ENCODE measurements at regions not wholly inside any gene's neighbourhood (a gene's known extent, or its start where the extent isn't known, plus 50 kb on each side); places are given as distances from the start of the nearest gene placed in this dataset.

DNA sequence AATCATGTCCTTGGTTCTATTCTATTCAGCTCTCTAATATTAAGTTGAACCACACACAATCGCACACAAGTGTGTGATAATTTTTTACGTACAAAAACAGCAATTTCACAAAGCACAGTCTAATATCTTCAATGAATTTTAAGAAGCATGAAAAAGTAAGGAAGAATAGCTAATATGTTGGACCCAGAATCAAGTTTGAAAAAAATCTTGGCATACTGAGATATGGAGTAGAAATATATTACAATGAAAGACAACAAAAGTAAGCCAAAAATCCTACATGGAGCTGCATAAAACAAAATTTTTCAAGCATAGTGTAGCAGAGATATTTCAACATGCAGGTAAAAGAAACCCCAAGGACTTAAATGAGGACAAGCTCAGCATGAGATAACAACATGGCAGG lies 219.1 kb upstream of the RND3 start:
- no peaks in the 10 kb centered on the region for H3K79me2 ChIP-seq (ENCODE audit: low read length)
- H2AFZ ChIP-seq (ENCODE audit: low read length): no peak overlapping the region
- H3K4me3 ChIP-seq (ENCODE audit: low read length): no peak overlapping the region
- no peaks in the 10 kb centered on the region for H3K27me3 ChIP-seq (ENCODE audit: low read length)
- no peak overlapping the region for H3K27ac ChIP-seq (ENCODE audit: low read length)
- no peaks in the 10 kb centered on the region for H4K20me1 ChIP-seq (ENCODE audit: insufficient read depth, low read depth, low read length)
- no peaks in the 10 kb centered on the region for H3K4me1 ChIP-seq (ENCODE audit: low read length)
- no peaks in the 10 kb centered on the region for H3K9me3 ChIP-seq (ENCODE audit: low read length)
- DNase-seq: no peak
- H3K4me2 ChIP-seq (ENCODE audit: low read depth, low read length, poor library complexity, severe bottlenecking): no peak overlapping the region
- H3K9ac ChIP-seq (ENCODE audit: low read length): no peak overlapping the region
- no peaks in the 10 kb centered on the region for H3K36me3 ChIP-seq (ENCODE audit: insufficient read depth, low read length)
- H3K9me2 ChIP-seq (replicated peaks; ENCODE audit: insufficient read depth, low read length): no peaks in the 10 kb centered on the region

DNA sequence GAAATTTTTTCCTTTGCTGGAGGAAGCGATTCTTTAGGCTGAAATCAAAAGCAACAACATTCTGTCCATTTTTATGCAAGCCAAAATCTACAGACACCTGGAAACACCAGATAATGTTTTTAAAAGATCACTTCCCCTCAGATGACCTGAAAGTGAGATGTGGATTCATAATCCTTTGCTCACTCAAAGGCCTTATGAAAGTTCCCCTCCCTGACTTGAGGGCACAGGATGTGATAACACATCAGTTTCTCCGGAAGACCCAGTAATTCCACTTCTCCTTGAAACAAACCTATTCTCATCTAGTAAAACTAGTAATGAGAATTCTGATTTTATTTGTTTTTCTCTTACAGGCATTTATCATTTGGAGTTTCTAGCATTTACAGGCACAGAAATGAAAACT lies 218.3 kb upstream of the RND3 start:
- H3K27ac ChIP-seq (ENCODE audit: low read length): no peak overlapping the region
- no peaks in the 10 kb centered on the region for H4K20me1 ChIP-seq (ENCODE audit: insufficient read depth, low read depth, low read length)
- H3K79me2 ChIP-seq (ENCODE audit: low read length): no peaks in the 10 kb centered on the region
- no peaks in the 10 kb centered on the region for H3K9me3 ChIP-seq (ENCODE audit: low read length)
- no peaks in the 10 kb centered on the region for H3K36me3 ChIP-seq (ENCODE audit: insufficient read depth, low read length)
- H3K9ac ChIP-seq (ENCODE audit: low read length): no peak overlapping the region
- H2AFZ ChIP-seq (ENCODE audit: low read length): no peak overlapping the region
- DNase-seq: no peak
- H3K4me2 ChIP-seq (ENCODE audit: low read depth, low read length, poor library complexity, severe bottlenecking): no peak overlapping the region
- H3K4me1 ChIP-seq (ENCODE audit: low read length): no peaks in the 10 kb centered on the region
- no peaks in the 10 kb centered on the region for H3K9me2 ChIP-seq (replicated peaks; ENCODE audit: insufficient read depth, low read length)
- H3K4me3 ChIP-seq (ENCODE audit: low read length): no peak overlapping the region
- H3K27me3 ChIP-seq (ENCODE audit: low read length): no peaks in the 10 kb centered on the region

GRCh38 chr2:150705357-150705756 lies 217.9 kb upstream of the RND3 start:
- Histone ChIP-seq H3K9me3 (ENCODE audit: low read length) (no peaks in the 10 kb centered on the region), H3K27ac (ENCODE audit: low read length) (no peak overlapping the region), H3K9me2 (replicated peaks; ENCODE audit: insufficient read depth, low read length) (no peaks in the 10 kb centered on the region), H3K4me1 (ENCODE audit: low read length) (no peaks in the 10 kb centered on the region), H4K20me1 (ENCODE audit: insufficient read depth, low read depth, low read length) (no peaks in the 10 kb centered on the region), H3K9ac (ENCODE audit: low read length) (no peak overlapping the region), H2AFZ (ENCODE audit: low read length) (no peak overlapping the region), H3K4me2 (ENCODE audit: low read depth, low read length, poor library complexity, severe bottlenecking) (no peak overlapping the region), H3K36me3 (ENCODE audit: insufficient read depth, low read length) (no peaks in the 10 kb centered on the region), H3K27me3 (ENCODE audit: low read length) (no peaks in the 10 kb centered on the region), H3K79me2 (ENCODE audit: low read length) (no peaks in the 10 kb centered on the region), H3K4me3 (ENCODE audit: low read length) (no peak overlapping the region)
- DNase-seq: no peak

- Histone ChIP-seq H3K9ac (ENCODE audit: low read length) (no peak overlapping the region), H3K4me3 (ENCODE audit: low read length) (no peak overlapping the region), H3K4me2 (ENCODE audit: low read depth, low read length, poor library complexity, severe bottlenecking) (no peak overlapping the region), H3K9me2 (replicated peaks; ENCODE audit: insufficient read depth, low read length) (no peaks in the 10 kb centered on the region), H3K79me2 (ENCODE audit: low read length) (no peaks in the 10 kb centered on the region), H4K20me1 (ENCODE audit: insufficient read depth, low read depth, low read length) (no peaks in the 10 kb centered on the region), H3K36me3 (ENCODE audit: insufficient read depth, low read length) (no peaks in the 10 kb centered on the region), H2AFZ (ENCODE audit: low read length) (no peak overlapping the region), H3K27ac (ENCODE audit: low read length) (no peak overlapping the region), H3K4me1 (ENCODE audit: low read length) (no peaks in the 10 kb centered on the region), H3K9me3 (ENCODE audit: low read length) (no peaks in the 10 kb centered on the region), H3K27me3 (ENCODE audit: low read length) (no peaks in the 10 kb centered on the region)
- no peak for DNase-seq
Observed at GRCh38 chr2:150702791-150703190, 215.3 kb upstream of the RND3 start.

DNA sequence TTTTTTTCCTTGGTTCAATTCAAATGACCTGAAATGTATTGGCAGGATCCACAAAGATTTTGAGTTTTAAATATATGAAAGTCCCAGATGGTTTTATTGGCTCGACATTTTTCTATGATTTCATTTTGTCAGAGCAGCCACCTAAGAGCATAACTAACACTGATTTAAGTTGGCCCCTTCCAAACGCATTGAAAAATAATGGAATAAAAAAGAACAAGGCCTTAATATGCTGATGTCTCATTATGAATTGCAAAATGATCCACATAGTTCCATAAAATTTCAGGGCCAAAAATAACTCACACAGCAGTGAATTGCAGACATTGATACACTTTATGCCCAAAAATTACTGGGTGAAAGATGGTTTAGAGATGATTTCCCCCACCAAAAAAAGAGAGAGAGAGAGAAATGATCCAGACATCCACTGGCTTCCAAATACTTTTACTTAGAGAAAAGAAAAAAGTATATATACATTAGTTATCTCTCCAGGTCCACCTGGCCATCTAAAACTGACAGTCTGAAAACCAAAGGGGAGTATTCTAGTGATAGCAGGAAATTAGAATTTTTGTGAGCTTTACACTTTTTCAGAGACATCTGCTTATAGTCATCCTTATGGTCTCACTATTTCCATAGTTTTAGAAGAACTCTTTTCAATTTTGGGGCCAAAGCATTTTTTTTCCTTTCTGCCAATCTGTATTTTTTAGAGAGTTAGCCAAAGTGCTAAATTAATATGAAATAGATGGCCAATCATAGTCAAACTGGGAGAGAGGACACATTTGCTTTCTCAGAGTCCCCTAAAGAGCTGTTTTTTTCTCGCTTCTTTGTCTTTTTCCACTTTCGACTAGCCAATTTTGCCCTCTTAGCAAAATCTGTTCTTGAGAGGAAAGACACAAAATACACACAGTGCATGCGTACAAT lies 213.5 kb upstream of the RND3 start:
- Histone ChIP-seq H3K27ac (ENCODE audit: low read length) (no peak overlapping the region), H3K36me3 (ENCODE audit: insufficient read depth, low read length) (no peaks in the 10 kb centered on the region), H3K9ac (ENCODE audit: low read length) (no peak overlapping the region), H3K4me2 (ENCODE audit: low read depth, low read length, poor library complexity, severe bottlenecking) (no peak overlapping the region), H3K9me3 (ENCODE audit: low read length) (no peaks in the 10 kb centered on the region), H3K79me2 (ENCODE audit: low read length) (no peaks in the 10 kb centered on the region), H3K4me3 (ENCODE audit: low read length) (no peak overlapping the region), H3K27me3 (ENCODE audit: low read length) (no peaks in the 10 kb centered on the region), H3K4me1 (ENCODE audit: low read length) (no peaks in the 10 kb centered on the region), H3K9me2 (replicated peaks; ENCODE audit: insufficient read depth, low read length) (no peaks in the 10 kb centered on the region), H2AFZ (ENCODE audit: low read length) (no peak overlapping the region), H4K20me1 (ENCODE audit: insufficient read depth, low read depth, low read length) (no peaks in the 10 kb centered on the region)
- no peak for DNase-seq

DNA sequence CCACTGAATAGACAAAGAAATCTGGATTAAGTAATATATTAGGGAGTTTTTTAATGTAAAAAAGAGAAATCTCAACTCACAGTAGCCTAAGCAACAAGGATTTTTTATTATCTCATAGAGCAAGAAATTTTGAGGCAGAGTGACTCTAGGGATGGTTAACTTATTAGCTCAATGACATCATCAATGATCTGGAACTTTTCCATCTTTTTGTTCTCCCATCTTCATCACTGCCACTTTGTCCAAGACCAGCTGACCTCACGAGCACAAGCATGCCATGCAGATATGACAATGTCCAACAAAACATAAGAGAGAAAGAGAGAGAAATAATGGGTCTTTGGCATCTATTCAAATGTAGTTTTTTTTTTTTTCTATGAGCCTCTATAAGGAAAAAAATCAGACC lies 211.8 kb upstream of the RND3 start:
- Histone ChIP-seq H3K4me1 (ENCODE audit: low read length) (no peaks in the 10 kb centered on the region), H3K9me3 (ENCODE audit: low read length) (no peaks in the 10 kb centered on the region), H3K4me3 (ENCODE audit: low read length) (no peak overlapping the region), H2AFZ (ENCODE audit: low read length) (no peak overlapping the region), H3K27ac (ENCODE audit: low read length) (no peak overlapping the region), H3K79me2 (ENCODE audit: low read length) (no peaks in the 10 kb centered on the region), H3K27me3 (ENCODE audit: low read length) (no peaks in the 10 kb centered on the region), H3K9me2 (replicated peaks; ENCODE audit: insufficient read depth, low read length) (no peaks in the 10 kb centered on the region), H3K9ac (ENCODE audit: low read length) (no peak overlapping the region), H4K20me1 (ENCODE audit: insufficient read depth, low read depth, low read length) (no peaks in the 10 kb centered on the region), H3K36me3 (ENCODE audit: insufficient read depth, low read length) (no peaks in the 10 kb centered on the region), H3K4me2 (ENCODE audit: low read depth, low read length, poor library complexity, severe bottlenecking) (no peak overlapping the region)
- DNase-seq: no peak

DNA sequence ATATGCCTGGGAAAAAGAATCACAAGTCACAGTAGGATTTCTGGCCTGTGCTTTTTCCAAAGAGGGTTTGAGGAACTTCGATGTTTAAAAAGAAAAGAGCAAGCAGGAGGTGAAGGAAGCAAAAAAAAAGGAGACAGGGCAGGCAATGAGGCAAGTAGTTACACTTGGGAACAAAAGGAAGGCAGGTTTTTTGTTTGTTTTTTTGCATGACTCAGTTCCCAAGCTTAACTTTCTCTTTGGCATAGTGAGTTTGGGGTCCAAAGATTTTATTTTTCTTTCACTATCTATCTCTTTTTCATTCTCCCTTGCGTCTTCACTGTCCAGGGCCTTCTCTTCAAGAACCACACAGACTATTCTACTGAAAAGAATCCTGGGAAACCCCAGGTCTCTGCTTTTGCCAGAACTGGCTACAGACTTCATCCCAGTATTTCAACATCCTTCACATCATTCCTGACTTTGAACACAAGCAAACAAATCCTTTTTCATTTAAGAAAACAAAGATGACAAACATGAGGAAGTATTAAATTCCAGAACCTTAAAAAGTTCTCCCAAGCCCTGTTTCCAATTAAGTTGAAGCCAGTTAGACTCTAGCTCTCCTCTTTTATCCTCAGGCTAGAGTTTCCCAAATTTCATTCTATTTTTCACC lies 210.7 kb upstream of the RND3 start:
- Histone ChIP-seq H2AFZ (ENCODE audit: low read length) (no peak overlapping the region), H3K9me2 (replicated peaks; ENCODE audit: insufficient read depth, low read length) (no peaks in the 10 kb centered on the region), H3K36me3 (ENCODE audit: insufficient read depth, low read length) (no peaks in the 10 kb centered on the region), H3K79me2 (ENCODE audit: low read length) (no peaks in the 10 kb centered on the region), H3K9me3 (ENCODE audit: low read length) (no peaks in the 10 kb centered on the region), H3K4me1 (ENCODE audit: low read length) (no peaks in the 10 kb centered on the region), H4K20me1 (ENCODE audit: insufficient read depth, low read depth, low read length) (no peaks in the 10 kb centered on the region), H3K27ac (ENCODE audit: low read length) (no peak overlapping the region), H3K27me3 (ENCODE audit: low read length) (no peaks in the 10 kb centered on the region), H3K4me2 (ENCODE audit: low read depth, low read length, poor library complexity, severe bottlenecking) (no peak overlapping the region), H3K4me3 (ENCODE audit: low read length) (no peak overlapping the region), H3K9ac (ENCODE audit: low read length) (no peak overlapping the region)
- DNase-seq: no peak

GRCh38 chr2:150697596-150697995 lies 210.1 kb upstream of the RND3 start:
- Histone ChIP-seq H3K79me2 (ENCODE audit: low read length) (no peaks in the 10 kb centered on the region), H3K4me3 (ENCODE audit: low read length) (no peak overlapping the region), H3K4me1 (ENCODE audit: low read length) (no peaks in the 10 kb centered on the region), H3K9me2 (replicated peaks; ENCODE audit: insufficient read depth, low read length) (no peaks in the 10 kb centered on the region), H3K9me3 (ENCODE audit: low read length) (no peaks in the 10 kb centered on the region), H3K27me3 (ENCODE audit: low read length) (no peaks in the 10 kb centered on the region), H4K20me1 (ENCODE audit: insufficient read depth, low read depth, low read length) (no peaks in the 10 kb centered on the region), H3K4me2 (ENCODE audit: low read depth, low read length, poor library complexity, severe bottlenecking) (no peak overlapping the region), H2AFZ (ENCODE audit: low read length) (no peak overlapping the region), H3K36me3 (ENCODE audit: insufficient read depth, low read length) (no peaks in the 10 kb centered on the region), H3K27ac (ENCODE audit: low read length) (no peak overlapping the region), H3K9ac (ENCODE audit: low read length) (no peak overlapping the region)
- DNase-seq: no peak
